HG03196 (cell line): ENCODE measurements at regions not wholly inside any gene's neighbourhood (a gene's known extent, or its start where the extent isn't known, plus 50 kb on each side); places are given as distances from the start of the nearest gene placed in this dataset.

Experiments used
- ATAC-seq: cut with Tn5 transposase; IDR thresholded peaks from one replicate; pipeline ENCODE4 v1.9.1; 2021; ENCODE audit not compliant: unreplicated experiment

DNA sequence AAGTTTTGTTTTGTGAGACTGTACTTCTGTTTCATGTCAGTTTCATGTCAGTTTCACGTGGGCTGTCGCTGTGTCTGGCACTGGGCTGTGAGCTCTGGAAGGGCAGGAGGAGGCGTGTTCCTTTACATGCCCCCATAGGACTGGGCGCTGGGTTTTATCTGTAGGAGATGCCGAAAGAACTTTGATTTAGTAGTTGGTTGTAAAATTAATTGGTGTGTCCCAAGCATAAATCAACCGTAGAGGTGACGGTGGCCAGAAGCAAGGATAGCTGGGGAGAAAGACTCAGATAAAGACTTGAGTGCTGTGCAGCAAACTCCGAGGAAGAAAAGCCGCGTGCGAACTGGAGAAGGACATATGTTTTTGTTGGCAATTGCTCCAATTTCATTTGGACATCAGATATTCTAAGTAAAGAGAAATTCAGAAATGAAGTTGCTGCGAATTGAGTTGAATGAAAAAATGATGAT is 182.5 kb downstream of the VRK1 start:
- ATAC-seq, result no peak

DNA sequence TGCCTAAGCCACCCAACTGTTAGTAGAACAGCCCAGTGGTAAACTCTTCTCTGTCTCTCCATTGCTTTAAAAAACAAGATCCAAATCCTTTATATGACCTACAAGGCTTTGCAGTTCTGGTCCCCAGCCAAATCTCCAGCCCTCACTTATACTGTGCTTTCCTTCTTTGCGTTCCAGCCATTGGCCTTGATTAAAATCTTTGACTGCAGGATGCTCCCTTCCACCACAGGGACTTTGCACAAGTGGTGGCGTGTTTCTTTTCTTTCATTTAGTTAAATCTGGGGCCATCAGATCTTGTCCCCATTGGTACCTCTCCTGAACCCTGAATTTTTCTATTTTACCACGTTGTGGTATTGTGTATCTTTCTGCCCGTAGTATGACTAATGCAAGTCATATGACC is 183.7 kb downstream of the VRK1 start:
- ATAC-seq, result no peak

GRCh38 chr14:96986256-96987085 is 189.3 kb downstream of the VRK1 start:
- no peak for ATAC-seq

DNA sequence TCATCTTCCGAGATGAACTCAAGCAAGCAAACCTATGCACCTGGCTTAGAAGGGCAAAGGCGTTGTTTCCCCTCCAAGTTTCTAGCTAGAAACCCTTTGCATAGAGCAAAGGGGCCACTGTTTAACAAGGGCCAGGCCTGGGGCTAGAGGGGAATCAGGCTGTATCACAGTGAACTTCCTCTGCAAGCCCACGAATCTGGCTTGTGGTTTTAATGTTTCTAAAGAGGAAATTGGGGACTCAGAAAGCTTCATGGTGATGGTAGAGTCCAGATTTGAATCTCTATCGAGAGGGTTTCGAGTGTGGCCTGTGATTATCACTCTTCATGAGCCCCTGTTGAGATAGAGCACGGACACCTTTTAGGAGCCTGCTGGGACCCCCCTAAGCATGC is 189.9 kb downstream of the VRK1 start:
- no peak for ATAC-seq

GRCh38 chr14:96987771-96988170 is 190.6 kb downstream of the VRK1 start:
- ATAC-seq, result no peak

DNA sequence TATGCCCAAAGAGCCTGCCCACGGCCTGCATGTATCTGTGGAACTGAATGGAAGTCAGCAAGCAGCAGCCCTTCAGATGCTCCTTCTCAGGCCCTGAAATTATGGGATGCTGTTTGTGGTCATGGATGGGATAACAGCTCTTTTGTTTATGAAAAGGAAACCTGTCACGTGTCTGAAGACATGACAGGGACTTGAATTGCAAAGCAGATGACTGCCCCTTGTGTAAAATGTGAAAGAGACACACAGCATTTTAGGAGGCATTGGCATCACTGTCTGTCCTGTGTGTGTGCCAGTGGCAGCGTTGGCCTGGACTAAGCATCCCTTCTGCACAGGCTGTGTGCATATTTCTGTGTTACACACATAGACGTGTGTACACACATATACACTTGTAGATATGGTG is 192.1 kb downstream of the VRK1 start:
- no peak for ATAC-seq

GRCh38 chr14:96991226-96991625 is 194.0 kb downstream of the VRK1 start:
- no peak for ATAC-seq

GRCh38 chr14:96994999-96995398 is 197.8 kb downstream of the VRK1 start:
- ATAC-seq, result no peak

- ATAC-seq, result no peak
These were observed 200.1 kb downstream of the VRK1 start for GRCh38 chr14:96997269-96997668.

GRCh38 chr14:96997996-96998395 is 200.8 kb downstream of the VRK1 start:
- no peak for ATAC-seq

GRCh38 chr14:96999654-97000155 is 202.5 kb downstream of the VRK1 start:
- no peak for ATAC-seq

GRCh38 chr14:97002454-97002853 is 205.3 kb downstream of the VRK1 start:
- ATAC-seq, result no peak

- no peak for ATAC-seq
These were observed 208.8 kb downstream of the VRK1 start for GRCh38 chr14:97005934-97006333.

- ATAC-seq, result no peak
These were observed 213.4 kb downstream of the VRK1 start for GRCh38 chr14:97010491-97011160.

GRCh38 chr14:97013878-97014277 is 216.7 kb downstream of the VRK1 start:
- no peak for ATAC-seq

DNA sequence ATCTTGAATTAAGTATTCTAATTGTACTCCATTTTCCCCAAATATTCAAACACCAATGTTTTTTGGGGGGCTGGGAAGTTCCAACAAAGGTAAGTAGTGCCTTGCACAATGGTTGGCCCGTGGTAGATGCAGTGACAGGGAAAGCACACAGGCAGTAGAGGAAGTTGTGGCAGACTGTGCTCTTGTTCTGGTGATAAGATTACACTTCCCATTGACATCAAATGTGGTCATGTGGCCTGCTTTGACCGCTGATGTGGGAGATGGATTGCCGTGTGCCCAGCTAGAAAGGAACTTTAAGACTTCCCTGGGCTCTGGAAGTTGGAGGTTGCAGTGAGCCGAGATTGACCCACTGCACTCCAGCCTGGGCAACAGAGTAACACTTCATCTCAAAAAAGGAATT is 223.8 kb downstream of the VRK1 start:
- ATAC-seq, result no peak

DNA sequence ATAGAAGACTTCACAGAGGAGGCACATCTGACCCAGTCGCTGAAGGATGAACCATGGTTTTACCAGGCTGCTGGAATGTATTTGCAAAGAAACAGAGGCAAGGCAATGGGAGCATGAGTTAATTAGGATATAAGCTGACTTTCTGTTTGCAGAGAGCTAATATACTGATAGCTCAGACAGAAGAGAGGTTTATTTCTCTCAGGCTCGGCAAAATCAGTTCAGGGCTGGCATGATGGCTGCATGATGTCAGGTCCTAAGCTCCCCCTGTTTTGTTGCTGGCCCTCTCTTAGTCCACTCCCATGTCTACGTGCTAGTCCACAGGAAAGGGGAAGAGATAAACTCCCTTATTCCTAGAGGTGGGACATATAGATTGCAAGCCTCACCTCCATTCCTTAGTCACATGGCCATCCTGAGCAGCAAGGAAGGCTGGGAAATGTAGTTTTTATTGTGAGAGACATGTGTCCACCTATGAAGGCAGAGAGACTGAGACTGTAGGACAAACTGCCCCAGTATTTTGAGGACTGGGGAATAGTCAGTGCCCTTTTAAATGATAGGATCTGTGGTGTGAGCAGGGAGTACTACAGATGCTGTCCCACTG is 224.5 kb downstream of the VRK1 start:
- no peak for ATAC-seq

GRCh38 chr14:97022741-97023140 is 225.6 kb downstream of the VRK1 start:
- no peak for ATAC-seq

- ATAC-seq, result no peak
These were observed 226.7 kb downstream of the VRK1 start for GRCh38 chr14:97023871-97024270.

GRCh38 chr14:97024300-97024699 is 227.1 kb downstream of the VRK1 start:
- no peak for ATAC-seq

GRCh38 chr14:97025722-97026121 is 228.5 kb downstream of the VRK1 start:
- no peak for ATAC-seq
